ENCODE measurements at regions not wholly inside any gene's neighbourhood (a gene's known extent, or its start where the extent isn't known, plus 50 kb on each side); places are given as distances from the start of the nearest gene placed in this dataset.
"Not testable (repeated sequence)": the region's sequence is repeated elsewhere in the genome, so short reads cannot be mapped to it uniquely, and the experiment has no call there.

DNA sequence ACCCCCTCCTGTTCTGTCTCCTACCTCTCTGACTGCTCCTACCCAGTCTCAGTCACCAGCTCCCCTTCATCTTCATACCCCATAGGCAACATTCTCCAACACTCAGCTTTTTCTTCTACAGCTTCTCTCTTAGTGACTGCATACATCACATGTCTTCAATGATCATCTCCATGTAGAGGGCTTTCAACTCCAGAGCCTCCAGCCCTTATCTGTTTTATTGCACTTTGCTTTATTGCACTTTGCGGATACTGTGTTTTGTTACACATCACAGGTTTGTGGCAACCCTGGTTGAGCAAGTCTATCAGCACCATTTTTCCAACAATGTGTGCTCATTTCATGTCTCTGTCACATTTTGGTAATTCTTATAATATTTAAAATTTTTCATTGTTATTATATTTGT, 230.7 kb downstream of the DEPDC1B start:
- no peak for DNase-seq (ENCODE audit: low spot score in 2 of 2)
- intact Hi-C loops (cut with DNase I; ENCODE audit: low total_unique reads), result no loop called here
- WGBS, 2 donors, result 94 to 96% methylated on average over 1 of the region's 1 CpG
- no peak for TF ChIP-seq POLR2A (IDR thresholded peaks at IDR 0.05)
- TF ChIP-seq, protein P1, sequence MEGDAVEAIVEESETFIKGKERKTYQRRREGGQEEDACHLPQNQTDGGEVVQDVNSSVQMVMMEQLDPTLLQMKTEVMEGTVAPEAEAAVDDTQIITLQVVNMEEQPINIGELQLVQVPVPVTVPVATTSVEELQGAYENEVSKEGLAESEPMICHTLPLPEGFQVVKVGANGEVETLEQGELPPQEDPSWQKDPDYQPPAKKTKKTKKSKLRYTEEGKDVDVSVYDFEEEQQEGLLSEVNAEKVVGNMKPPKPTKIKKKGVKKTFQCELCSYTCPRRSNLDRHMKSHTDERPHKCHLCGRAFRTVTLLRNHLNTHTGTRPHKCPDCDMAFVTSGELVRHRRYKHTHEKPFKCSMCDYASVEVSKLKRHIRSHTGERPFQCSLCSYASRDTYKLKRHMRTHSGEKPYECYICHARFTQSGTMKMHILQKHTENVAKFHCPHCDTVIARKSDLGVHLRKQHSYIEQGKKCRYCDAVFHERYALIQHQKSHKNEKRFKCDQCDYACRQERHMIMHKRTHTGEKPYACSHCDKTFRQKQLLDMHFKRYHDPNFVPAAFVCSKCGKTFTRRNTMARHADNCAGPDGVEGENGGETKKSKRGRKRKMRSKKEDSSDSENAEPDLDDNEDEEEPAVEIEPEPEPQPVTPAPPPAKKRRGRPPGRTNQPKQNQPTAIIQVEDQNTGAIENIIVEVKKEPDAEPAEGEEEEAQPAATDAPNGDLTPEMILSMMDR (IDR thresholded peaks at IDR 0.05), result no peak
- H3K4me3 ChIP-seq (ENCODE audit: low read depth, poor library complexity, severe bottlenecking), result no peak overlapping the region

DNA sequence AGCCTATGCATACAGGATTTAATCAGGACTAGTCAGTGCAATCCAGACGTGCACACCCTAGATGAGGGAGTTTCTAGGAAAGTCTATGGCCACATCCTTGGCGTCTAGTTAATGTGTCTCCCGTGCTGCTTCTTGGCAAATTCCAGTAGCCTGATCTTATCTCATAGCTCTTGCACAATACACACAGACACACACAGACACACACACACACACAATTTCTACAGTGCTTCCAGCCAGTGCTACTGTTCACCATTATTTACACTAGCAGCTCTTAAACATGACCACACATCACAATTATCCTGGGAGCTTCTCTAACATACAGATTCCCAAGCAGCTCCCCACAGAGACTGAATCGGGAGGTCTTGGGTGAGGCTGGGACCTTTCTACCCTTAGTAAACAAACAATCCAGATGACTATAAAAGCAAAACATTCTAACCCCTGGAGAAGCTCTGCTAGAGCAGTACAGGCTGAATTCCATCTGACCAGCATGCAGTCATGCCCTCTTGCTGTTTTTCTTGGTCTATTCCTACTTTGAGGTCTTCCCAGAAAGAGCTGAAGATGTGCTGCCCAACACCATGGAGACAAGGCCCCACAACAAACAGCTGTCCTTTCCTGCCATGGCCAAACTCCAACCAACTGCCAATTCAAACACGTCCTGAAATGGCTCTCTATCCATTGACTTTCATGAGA, 236.6 kb downstream of the DEPDC1B start:
- intact Hi-C loops (cut with DNase I; ENCODE audit: low total_unique reads), result no loop called here
- H3K4me3 ChIP-seq (ENCODE audit: low read depth, poor library complexity, severe bottlenecking), result no peak overlapping the region
- TF ChIP-seq POLR2A (IDR thresholded peaks at IDR 0.05), result no peak
- TF ChIP-seq, protein P1 (IDR thresholded peaks at IDR 0.05), result no peak
- no peak for DNase-seq (ENCODE audit: low spot score in 2 of 2)
- 43 to 45% methylated on average over 5 of the region's 5 CpGs for WGBS, 2 donors

DNA sequence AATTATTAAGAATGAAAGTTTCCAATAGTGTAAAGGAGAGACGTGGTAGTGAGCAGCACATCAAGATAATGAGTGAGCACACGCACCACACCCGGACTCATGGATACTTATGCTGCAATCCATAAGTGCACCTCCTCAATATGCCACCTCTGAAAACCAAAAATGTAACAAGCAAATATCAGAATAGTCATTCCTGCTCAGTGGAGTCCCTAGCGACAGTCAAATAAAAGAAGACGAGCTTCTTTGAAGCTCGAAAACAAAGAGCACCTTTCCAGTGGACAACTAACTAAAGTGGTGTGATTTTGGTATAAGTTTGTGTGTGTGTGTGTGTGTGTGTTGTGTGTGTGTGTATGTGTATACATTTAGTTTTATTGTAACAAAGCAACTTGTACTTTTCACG, 241.3 kb downstream of the DEPDC1B start:
- DNase-seq (ENCODE audit: low spot score in 2 of 2), result no peak
- no peak overlapping the region for H3K4me3 ChIP-seq (ENCODE audit: low read depth, poor library complexity, severe bottlenecking)
- intact Hi-C loops (cut with DNase I; ENCODE audit: low total_unique reads), result no loop called here
- TF ChIP-seq, protein P1 (IDR thresholded peaks at IDR 0.05), result no peak
- no peak for TF ChIP-seq POLR2A (IDR thresholded peaks at IDR 0.05)
- 69 to 72% methylated on average over 7 of the region's 7 CpGs for WGBS, 2 donors

DNA sequence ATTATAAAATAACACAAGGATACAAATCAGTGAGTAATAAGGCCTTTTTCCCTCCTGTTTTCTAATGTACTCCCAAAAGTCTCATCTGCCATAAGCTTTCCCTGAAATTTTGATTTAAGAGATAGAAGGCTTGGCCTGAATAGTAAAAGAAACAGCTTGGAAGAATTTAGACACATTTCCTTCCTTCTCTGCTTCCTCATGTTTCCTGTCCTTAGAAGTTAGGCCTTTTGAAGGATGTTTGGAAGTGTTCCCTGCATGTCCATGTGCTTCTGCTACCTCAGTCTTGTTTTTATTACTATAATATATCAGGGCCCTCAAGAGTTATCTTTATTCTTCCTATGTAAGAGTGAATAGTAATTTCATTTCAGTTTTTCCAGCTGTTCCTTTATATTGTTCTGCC, 242.7 kb downstream of the DEPDC1B start:
- no peak for DNase-seq (ENCODE audit: low spot score in 2 of 2)

DNA sequence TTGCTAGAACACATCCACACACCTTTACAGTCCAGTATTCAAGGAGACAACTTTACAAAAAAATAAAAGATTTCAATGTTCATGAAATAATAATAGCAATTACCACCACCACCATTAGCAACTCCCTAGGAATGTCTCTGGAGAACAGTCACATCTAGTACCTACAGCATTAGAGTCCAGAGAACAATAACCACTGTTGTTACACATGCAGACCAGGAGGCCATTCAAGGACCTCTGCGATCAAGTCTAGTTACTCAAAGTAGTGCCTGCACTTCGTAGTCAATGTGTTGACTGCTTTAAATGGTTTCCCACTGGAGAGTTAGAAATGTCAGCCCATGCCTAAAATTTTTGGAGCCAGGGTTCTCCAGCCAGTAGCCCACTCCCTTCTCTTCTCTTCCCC, 244.4 kb downstream of the DEPDC1B start:
- DNase-seq (ENCODE audit: low spot score in 2 of 2), result no peak
- H3K4me3 ChIP-seq (ENCODE audit: low read depth, poor library complexity, severe bottlenecking), result no peak overlapping the region
- intact Hi-C loops (cut with DNase I; ENCODE audit: low total_unique reads), result no loop called here
- WGBS, 2 donors, result 94 to 100% methylated on average over 2 of the region's 2 CpGs
- no peak for TF ChIP-seq POLR2A (IDR thresholded peaks at IDR 0.05)
- TF ChIP-seq, protein P1 (IDR thresholded peaks at IDR 0.05), result no peak

More for the DNA sequence above, 242.7 kb downstream of the DEPDC1B start:
- TF ChIP-seq, protein P1 (IDR thresholded peaks at IDR 0.05), result no peak
- TF ChIP-seq POLR2A (IDR thresholded peaks at IDR 0.05), result no peak
- intact Hi-C loops (cut with DNase I; ENCODE audit: low total_unique reads), result no loop called here
- no peak overlapping the region for H3K4me3 ChIP-seq (ENCODE audit: low read depth, poor library complexity, severe bottlenecking)

DNA sequence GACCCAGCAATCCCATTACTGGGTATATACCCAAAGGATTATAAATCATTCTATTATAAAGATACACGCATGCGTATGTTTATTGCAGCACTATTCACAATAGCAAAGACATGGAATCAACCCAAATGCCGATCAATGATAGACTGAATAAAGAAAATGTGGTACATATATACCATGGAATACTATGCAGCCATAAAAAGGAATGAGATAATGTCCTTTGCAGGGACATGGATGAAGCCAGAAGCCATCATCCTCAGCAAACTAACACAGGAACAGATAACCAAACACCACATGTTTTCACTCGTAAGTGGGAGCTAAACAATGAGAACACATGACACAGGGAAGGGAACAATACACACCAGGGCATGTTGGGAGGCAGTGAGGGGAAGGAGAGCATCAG, 245.7 kb downstream of the DEPDC1B start:
- H3K4me3 ChIP-seq (ENCODE audit: low read depth, poor library complexity, severe bottlenecking); DNase-seq (ENCODE audit: low spot score in 2 of 2); intact Hi-C loops (cut with DNase I; ENCODE audit: low total_unique reads): not testable (repeated sequence)
- WGBS, 2 donors, result 94 to 97% methylated on average over 4 of the region's 4 CpGs
